OCI-LY1 (cell line): ENCODE measurements at regions not wholly inside any gene's neighbourhood (a gene's known extent, or its start where the extent isn't known, plus 50 kb on each side); places are given as distances from the start of the nearest gene placed in this dataset.

Experiments
- CTCF ChIP-seq: fragments of 200-600 bp; sonication (generic), shearing (Covaris generic); IDR thresholded peaks from 2 replicates; pipeline ENCODE4 v1.5.1; 2017; ENCODE audit warnings: mild to moderate bottlenecking, antibody characterized with exemption, low read length, moderate library complexity, mixed read lengths
- EZH2 ChIP-seq: fragments of 200-600 bp; sonication (generic), shearing (Covaris generic); IDR thresholded peaks from 2 replicates; pipeline ENCODE4 v1.8.0; 2017; ENCODE audit warnings: borderline replicate concordance, mixed run types, mild to moderate bottlenecking, antibody characterized with exemption, low read length, moderate library complexity, mixed read lengths

- no peak for TF ChIP-seq CTCF
- TF ChIP-seq EZH2, result no peak
Measured at GRCh38 chr18:60319129-60319528, 53.4 kb downstream of the MC4R start.
